ENCODE measurements at regions not wholly inside any gene's neighbourhood (a gene's known extent, or its start where the extent isn't known, plus 50 kb on each side); places are given as distances from the start of the nearest gene placed in this dataset.

GRCh38 chrX:43590150-43590549 lies 65.9 kb upstream of the MAOA start:
- DNase-seq: no peak

DNA sequence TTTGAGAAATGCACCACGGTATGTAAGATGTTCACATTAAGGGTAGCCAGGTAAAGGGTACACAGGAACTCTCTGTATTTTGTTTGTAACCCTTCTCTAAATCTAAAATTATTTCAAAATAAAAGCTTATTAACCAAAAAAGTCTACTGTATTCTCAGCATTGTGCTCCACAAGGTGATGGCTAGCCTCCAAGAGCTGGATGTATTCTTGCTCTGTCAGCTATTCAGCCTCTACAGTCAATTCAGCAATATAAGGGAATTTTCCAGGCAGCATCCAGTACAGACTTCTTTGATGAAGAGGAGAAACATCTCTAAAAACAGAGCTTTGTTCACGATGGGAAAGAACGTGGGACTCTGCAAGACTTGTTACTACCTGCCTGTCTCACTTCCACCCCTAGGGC lies 63.5 kb upstream of the MAOA start:
- DNase-seq: no peak

DNA sequence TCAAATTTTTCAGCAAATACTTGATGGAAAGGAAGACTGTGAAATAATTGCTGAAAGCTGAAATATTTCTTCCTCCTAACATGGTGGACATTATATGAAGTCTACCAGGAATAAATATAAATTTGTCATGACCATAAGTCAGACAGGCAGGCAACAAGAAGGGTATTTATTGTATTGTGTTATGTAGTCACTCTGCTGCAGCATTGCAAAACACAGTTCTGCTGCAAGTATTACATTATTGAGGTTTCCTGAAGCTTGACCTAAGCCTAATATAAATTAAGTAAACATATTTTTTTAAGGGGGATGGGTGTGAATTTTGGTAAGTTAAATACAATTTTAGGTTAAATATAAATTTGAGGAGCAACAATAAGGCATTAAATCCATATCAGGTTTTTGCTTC lies 60.2 kb upstream of the MAOA start:
- no peak for DNase-seq

GRCh38 chrX:43604753-43605152 lies 51.3 kb upstream of the MAOA start:
- no peak for DNase-seq

DNA sequence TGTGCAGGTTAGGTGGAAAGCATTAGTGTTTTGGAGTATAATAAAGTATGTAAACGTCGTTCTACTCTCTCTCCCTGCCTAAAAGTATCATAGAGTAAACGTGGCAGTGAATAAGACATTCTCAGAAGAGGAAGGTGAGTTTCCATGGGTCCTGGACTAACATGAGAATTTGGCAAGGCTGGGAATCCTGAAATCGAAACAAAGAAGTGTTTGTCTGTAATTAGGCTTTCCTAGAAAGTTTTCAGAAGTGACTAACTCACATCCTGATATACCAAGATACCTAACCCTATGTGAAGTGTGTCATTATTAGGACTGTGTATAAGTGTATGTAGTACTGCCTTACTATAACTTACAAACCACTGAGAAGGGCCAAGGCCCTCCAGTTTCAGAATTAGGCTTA lies 50.7 kb upstream of the MAOA start:
- DNase-seq: no peak

Data from NK-92 treated with Interleukin-12 subunit alpha and Interleukin-12 subunit beta, amount 100 ng/mL, for 24 hours (cell line).